ENCODE measurements at regions not wholly inside any gene's neighbourhood (a gene's known extent, or its start where the extent isn't known, plus 50 kb on each side); places are given as distances from the start of the nearest gene placed in this dataset.

DNA sequence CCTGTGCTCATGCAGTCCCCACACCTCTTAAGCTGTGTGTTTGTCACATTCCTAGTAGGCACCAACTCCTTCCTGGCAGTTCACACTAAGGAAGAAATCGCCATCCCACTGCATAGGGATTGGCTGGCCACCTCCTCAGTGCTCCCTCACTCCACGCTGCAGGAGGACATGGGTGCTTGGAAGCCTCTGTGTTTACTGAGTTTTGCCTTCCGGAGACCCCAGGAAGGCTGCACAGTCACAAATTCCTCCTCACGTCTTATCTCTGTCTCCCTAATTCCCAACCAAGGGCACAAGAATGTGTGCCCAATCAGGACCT, 93.8 kb upstream of the GALNT2 start:
- DNase-seq (ENCODE audit: low read depth in 1 of 2, low spot score in 2 of 2) (no peak), FAIRE-seq (no peak)
- peak overlapping the region; percentile 29 for H3K4ac ChIP-seq (replicated peaks; ENCODE audit: insufficient read length, low read depth, low read length)
- H3K14ac ChIP-seq (ENCODE audit: insufficient read length), result no peak overlapping the region
- TF ChIP-seq, protein P1, sequence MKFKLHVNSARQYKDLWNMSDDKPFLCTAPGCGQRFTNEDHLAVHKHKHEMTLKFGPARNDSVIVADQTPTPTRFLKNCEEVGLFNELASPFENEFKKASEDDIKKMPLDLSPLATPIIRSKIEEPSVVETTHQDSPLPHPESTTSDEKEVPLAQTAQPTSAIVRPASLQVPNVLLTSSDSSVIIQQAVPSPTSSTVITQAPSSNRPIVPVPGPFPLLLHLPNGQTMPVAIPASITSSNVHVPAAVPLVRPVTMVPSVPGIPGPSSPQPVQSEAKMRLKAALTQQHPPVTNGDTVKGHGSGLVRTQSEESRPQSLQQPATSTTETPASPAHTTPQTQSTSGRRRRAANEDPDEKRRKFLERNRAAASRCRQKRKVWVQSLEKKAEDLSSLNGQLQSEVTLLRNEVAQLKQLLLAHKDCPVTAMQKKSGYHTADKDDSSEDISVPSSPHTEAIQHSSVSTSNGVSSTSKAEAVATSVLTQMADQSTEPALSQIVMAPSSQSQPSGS (IDR thresholded peaks at IDR 0.05; ENCODE audit: low read length), result no peak
- TF ChIP-seq SUZ12 (IDR thresholded peaks at IDR 0.05; ENCODE audit: low read length) (no peak), TAF7 (optimal IDR thresholded peaks at IDR 0.05; ENCODE audit: borderline replicate concordance, low read depth, low read length) (no peak), CBX5 (IDR thresholded peaks at IDR 0.05; ENCODE audit: low read depth, low read length) (no peak), YY1 (IDR thresholded peaks at IDR 0.05; ENCODE audit: low read depth, low read length) (no peak), POU5F1 (IDR thresholded peaks at IDR 0.05; ENCODE audit: low read depth, low read length) (no peak), CTBP2 (IDR thresholded peaks at IDR 0.05; ENCODE audit: borderline replicate concordance, insufficient read depth, insufficient read length, low read length) (no peak), RXRA (IDR thresholded peaks at IDR 0.05; ENCODE audit: insufficient read depth, low read depth, low read length) (no peak), SRF (IDR thresholded peaks at IDR 0.05; ENCODE audit: low read depth, low read length) (no peak), NRF1 (IDR thresholded peaks at IDR 0.05; ENCODE audit: low read depth, low read length) (no peak), CREB1 (IDR thresholded peaks at IDR 0.05) (no peak)
- H2BK120ac ChIP-seq (replicated peaks; ENCODE audit: low read depth, low read length), result no peak overlapping the region
- peak overlapping the region; percentile 53; the same call in 1 of the 2 replicates for H2BK20ac ChIP-seq (ENCODE audit: low read length)
- no peak overlapping the region for H4K91ac ChIP-seq (replicated peaks; ENCODE audit: insufficient read length, low read length)
- H4K20me1 ChIP-seq (replicated peaks in 1 of 2; ENCODE audit: control insufficient read depth in 1 of 2, insufficient read depth in 2 of 2, low read length in 2 of 2), result peaks cover 0 to 5% of the 10 kb centered on the region in 2 experiments
- peak overlapping the region; percentile 12; the same call in 1 of the 2 replicates for H2BK15ac ChIP-seq (ENCODE audit: low read length)
- no peak overlapping the region for H3K23ac ChIP-seq (ENCODE audit: insufficient read length)
- no peak overlapping the region for H3K27ac ChIP-seq (ENCODE audit: low read depth, low read length)
- WGBS, 2 experiments (ENCODE audit: extremely low coverage in 1 of 2, insufficient coverage in 1 of 2, insufficient read length in 1 of 2, insufficient replicate concordance in 2 of 2, low coverage in 1 of 2, low lambda C conversion rate in 2 of 2, missing lambda C conversion rate in 1 of 2), result 86% methylated on average over 4 of the region's 4 CpGs; no CpG with 5 or more reads in 1 of the 2 experiments
- H3K79me1 ChIP-seq (ENCODE audit: low read depth, low read length), result no peaks in the 10 kb centered on the region
- H2BK5ac ChIP-seq (ENCODE audit: low read depth, low read length), result peak overlapping the region; percentile 67; the same call in 1 of the 2 replicates
- peaks cover 9% of the 10 kb centered on the region; the same call in 1 of the 2 replicates for H3K23me2 ChIP-seq (ENCODE audit: low read depth, low read length)
- H4K5ac ChIP-seq (ENCODE audit: insufficient read length, low read depth, low read length), result no peak overlapping the region
- H4K8ac ChIP-seq (ENCODE audit: extremely low read depth, insufficient read depth, low read length), result no peak overlapping the region
- no peak overlapping the region for H3K56ac ChIP-seq (replicated peaks; ENCODE audit: insufficient read length, low read depth, low read length)
- peak overlapping the region; percentile 45; the same call in 1 of the 2 replicates for H2BK12ac ChIP-seq (ENCODE audit: low read depth, low read length)
- no peaks in the 10 kb centered on the region for H3K79me2 ChIP-seq (ENCODE audit: control insufficient read depth in 1 of 2, insufficient read depth in 2 of 2, low read length in 2 of 2)
- H3K18ac ChIP-seq (ENCODE audit: extremely low read depth, low read length), result no peak overlapping the region
- H2AK5ac ChIP-seq (ENCODE audit: low read depth, low read length), result no peak overlapping the region
- H2AFZ ChIP-seq (ENCODE audit: low read length), result peak overlapping the region; percentile 88
- H3K9ac ChIP-seq (replicated peaks in 1 of 4; ENCODE audit: extremely low read depth in 1 of 4, low read depth in 3 of 4, low read length in 3 of 4), result no peak overlapping the region
- no peak overlapping the region for H3K4me3 ChIP-seq (ENCODE audit: extremely low read depth in 1 of 4, insufficient read depth in 2 of 4, low read depth in 3 of 4, low read length in 4 of 4)
- no peaks in the 10 kb centered on the region for H3K4me1 ChIP-seq (replicated peaks in 1 of 4; ENCODE audit: control insufficient read depth in 3 of 4, insufficient read depth in 4 of 4, low read length in 3 of 4)
- CTCF ChIA-PET (ENCODE audit: partially characterized antibody), result interaction anchor here (0.6 to 3.0 kb wide), 11 partner anchors 11 to 415 kb away, joined by 3 to 11 read pairs (median 4); partner anchors contain the start of gene ABCB10
- no peaks in the 10 kb centered on the region for H3K27me3 ChIP-seq (replicated peaks in 1 of 4; ENCODE audit: control insufficient read depth in 3 of 4, extremely low read depth in 1 of 4, insufficient read depth in 3 of 4, low read length in 3 of 4)
- POLR2A ChIA-PET (ENCODE audit: partially characterized antibody), result interaction anchor here (0.9 to 1.2 kb wide), 2 partner anchors 8 to 11 kb away, joined by 3 read pairs; no protein-coding TSS in a partner anchor
- peaks cover 10 to 12% of the 10 kb centered on the region in 2 experiments for H3K9me3 ChIP-seq (ENCODE audit: insufficient read depth in 2 of 2, low read depth in 1 of 2, low read length in 1 of 2)
- H3K36me3 ChIP-seq (ENCODE audit: control insufficient read depth in 2 of 4, insufficient read depth in 4 of 4, low read length in 3 of 4), result no peaks in the 10 kb centered on the region
- no peak overlapping the region for H3K4me2 ChIP-seq (ENCODE audit: insufficient read depth in 1 of 2, low read depth in 2 of 2, low read length in 2 of 2)
